CD4-positive, alpha-beta T cell treated with Interleukin-4 for 1 hour (primary cell): ENCODE measurements at regions not wholly inside any gene's neighbourhood (a gene's known extent, or its start where the extent isn't known, plus 50 kb on each side); places are given as distances from the start of the nearest gene placed in this dataset.
"Not testable (repeated sequence)": the region's sequence is repeated elsewhere in the genome, so short reads cannot be mapped to it uniquely, and the experiment has no call there.

Source experiments
- DNase-seq, 2 donors: peaks; one replicate each; pipeline ENCODE4 v3.0.0-alpha.2; 2020 to 2022

- DNase-seq: no peak
Measured at GRCh38 chr1:186775881-186776560, 52.7 kb upstream of the PLA2G4A start.

DNA sequence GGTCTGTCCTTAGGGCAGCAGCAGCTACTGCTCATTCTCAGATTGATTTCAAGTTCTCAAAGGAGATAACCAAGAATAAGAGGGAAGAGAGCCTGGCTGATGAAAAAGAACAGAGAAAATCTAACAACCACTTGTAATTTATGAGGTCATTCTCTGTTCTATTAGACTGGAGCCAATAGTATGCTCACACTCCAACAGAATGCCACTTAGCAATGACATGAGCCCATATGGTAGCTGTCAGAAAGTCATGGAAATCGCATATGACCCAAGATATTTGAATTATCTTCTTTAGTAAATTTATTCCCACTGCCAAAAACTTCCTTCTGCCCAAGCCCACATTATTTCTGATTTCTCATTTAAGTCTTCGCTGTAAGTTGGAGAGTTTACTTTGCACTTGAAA, 53.7 kb upstream of the PLA2G4A start:
- DNase-seq: no peak

DNA sequence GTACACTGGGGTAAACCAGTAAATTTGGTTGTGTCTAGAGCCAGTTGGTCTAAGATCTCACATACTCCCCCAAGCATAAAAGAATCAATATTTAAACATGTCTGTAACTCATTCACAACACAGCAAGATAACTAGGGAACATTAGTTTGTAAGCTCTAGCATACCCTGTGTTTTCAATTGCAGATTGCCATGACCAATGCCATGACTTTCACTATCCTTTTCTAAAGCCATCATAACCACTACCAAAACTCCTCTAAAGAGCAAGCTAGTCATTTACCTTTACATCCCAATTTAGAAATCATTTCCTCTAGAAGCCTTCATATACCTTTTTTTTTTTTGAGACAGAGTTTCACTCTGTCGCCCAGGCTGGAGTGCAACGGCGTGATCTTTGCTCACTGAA, 56.5 kb upstream of the PLA2G4A start:
- DNase-seq: no peak

DNA sequence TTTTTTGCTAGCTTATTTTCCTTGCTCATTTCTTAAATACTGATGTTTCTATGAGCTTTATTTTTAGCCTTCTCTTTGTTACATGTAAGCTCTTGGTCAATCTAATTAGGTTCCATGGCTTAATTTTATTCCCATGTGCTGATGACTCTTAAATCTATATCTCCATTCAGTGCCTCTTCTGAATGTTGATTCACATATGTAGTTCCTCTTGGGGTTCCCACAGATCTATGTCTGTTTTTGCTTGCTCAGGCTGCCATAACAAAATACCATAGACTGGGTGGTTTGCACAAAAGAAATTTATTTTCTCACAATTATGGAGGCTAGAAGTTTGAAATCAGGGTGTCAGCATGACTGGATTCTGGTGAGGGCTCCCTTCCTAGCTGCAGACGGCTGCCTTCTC, 58.3 kb upstream of the PLA2G4A start:
- no peak for DNase-seq

DNA sequence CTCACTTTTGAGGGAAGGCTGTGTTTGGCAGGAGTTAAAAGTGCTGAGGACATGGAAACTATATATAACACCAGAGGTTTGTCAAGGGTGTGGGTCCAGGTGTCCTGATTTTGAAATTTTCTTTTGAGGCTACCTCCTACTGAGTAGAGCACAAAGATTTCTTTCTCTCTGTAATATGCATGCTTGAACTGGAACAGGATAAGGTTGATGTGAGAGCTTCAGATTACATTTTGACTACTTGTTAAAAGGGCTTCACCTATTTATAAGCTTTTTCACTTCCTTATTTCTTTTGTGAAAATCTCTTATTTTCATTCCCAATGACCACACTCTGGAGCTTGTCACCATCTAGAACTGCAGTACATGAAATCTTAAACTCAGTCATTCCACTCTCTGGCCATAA, 59.8 kb upstream of the PLA2G4A start:
- no peak for DNase-seq

DNA sequence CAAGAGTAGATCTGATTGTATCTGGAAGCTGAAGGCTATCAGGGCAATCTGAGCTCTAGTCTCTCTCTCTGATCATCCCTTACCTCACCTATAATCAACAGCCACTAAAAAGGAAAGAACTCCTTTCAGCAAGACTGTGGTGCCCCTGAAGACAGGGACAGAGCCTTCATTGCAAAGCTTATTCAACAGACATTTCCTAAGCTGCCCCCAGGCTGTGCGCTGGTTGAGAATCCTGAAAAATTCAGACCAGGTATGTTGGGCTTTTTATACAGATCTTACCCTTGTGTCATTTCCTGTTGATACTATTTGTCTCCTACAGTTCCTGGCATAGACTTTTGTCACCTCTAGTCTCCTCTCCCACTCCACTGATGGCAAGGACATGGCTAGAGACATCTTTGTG, 63.3 kb upstream of the PLA2G4A start:
- DNase-seq: no peak

DNA sequence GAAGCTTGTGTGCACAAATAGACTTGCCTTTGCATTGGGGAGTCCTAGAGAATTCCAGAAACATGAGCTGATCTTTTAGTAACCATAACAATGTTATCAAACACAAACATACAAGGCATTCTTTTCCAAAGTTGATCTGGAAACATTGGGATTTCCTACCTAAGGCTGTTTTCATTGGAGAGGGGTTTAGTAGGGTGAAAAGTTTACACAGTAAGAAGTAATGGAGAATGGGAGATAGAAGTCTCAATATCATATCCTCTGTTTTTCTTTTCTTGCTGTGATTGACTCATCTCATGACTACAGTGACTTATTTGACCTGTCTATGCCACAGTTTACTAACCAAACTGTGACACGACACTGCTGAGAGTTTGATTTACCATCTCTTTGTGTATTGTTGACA, 65.6 kb upstream of the PLA2G4A start:
- DNase-seq: no peak

GRCh38 chr1:186762653-186763052, 66.1 kb upstream of the PLA2G4A start:
- DNase-seq: no peak

DNA sequence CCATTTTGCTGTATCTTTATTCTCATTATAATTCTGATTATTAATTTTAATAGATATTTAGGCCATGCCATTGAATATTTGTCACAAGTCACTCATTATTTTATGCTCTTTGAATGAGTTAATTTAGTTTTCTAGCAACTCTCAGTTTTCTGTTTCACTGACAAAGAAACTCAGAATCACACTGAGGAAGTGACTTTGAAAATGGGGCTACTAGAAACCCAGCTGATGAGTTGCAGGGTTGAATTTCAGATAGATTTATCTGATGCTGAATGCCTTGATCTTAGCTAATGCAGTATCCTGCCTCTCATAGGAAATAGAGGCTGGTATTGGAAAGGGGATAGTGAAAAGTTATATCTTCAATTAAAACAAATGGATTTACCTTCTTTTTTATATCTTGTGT, 67.4 kb upstream of the PLA2G4A start:
- DNase-seq: no peak

- no peak for DNase-seq
Measured at GRCh38 chr1:186760446-186760845, 68.3 kb upstream of the PLA2G4A start.

DNA sequence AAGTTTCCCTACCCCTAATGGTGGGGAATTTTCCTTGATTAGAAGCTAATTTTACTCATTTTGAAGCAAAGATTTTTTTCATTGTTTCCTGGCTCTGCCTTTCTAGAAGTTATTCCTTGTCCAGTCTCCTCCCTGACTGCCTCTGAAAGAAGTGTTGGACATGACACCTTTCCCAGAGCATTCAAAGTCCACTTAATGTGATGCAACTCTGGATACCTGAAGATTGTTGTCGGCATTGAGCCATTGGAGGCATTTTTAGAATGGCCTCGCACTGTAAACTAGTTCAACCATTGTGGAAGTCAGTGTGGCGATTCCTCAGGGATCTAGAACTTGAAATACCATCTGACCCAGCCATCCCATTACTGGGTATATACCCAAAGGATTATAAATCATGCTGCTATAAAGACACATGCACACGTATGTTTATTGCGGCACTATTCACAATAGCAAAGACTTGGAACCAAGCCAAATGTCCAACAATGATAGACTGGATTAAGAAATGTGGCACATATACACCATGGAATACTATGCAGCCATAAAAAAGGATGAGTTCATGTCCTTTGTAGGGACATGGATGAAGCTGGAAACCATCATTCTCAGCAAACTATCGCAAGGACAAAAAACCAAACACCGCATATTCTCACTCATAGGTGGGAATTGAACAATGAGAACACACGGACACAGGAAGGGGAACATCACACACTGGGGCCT, 69.7 kb upstream of the PLA2G4A start:
- not testable (repeated sequence) for DNase-seq

DNA sequence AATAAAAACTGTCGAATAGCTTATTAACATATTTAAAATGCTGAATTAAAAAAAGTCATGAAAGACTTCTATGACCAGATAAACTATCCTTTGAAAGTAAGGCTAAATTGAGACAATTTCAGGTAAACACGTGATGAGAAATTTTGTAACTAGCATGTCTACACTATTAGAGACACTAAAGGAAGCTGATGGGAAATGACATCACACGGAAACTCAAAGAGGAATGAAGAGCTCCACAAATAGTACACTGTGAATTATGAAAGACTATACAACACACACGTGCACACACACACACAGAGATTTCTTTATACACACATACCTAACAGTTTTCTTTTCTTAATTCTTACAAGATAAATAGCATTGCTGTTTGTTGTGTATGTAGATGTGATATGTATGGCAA, 70.9 kb upstream of the PLA2G4A start:
- no peak for DNase-seq

DNA sequence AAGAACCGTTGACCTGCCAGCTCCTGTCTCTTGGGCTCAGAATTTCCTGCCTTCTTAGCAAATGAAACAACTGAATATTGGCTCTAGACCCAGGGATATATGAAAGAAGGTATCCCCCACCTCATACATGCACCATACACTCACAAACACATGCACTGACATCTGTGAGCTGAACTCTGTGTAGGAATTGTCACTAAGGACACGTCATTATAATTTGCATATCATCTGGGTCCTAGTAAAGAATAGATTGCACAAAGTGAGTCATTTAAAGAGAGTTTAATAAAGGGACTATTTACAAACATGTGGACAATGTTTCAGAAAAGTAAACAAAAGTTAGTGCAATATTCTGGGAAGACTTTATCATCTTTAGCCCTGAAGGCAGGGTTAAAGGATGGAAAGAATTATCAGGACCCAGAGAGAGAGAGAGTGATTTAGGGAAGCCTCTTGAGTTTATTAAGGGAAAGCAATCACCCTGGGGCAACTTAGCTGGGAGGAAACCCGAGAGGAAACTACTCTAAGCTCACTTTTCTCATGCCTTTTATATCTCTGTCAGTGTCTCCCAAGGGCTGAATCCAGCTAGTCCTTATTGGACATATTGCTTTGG, 74.1 kb upstream of the PLA2G4A start:
- DNase-seq: no peak

GRCh38 chr1:186753241-186753640, 73.0 kb upstream of the PTGS2 start:
- DNase-seq: no peak

- no peak for DNase-seq
Measured at GRCh38 chr1:186750257-186750656, 70.0 kb upstream of the PTGS2 start.

DNA sequence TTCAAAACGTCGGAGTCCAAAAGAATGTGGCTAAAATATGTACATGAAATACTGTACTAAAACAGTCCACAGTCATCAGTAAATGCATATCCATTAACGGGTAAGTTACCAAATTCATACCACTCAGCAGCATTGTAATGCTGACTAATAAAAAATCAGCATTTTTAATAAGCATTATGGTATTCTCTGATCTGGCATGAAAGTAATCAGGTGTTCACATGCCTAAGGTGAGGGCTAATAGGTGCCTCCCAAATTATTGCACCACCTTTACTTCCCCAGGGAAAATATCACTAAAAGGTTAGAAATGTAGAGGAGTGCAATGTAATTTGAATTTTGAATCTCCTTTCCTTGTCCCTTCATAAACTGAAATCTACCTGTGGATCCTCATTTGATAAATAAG, 69.6 kb upstream of the PTGS2 start:
- no peak for DNase-seq

DNA sequence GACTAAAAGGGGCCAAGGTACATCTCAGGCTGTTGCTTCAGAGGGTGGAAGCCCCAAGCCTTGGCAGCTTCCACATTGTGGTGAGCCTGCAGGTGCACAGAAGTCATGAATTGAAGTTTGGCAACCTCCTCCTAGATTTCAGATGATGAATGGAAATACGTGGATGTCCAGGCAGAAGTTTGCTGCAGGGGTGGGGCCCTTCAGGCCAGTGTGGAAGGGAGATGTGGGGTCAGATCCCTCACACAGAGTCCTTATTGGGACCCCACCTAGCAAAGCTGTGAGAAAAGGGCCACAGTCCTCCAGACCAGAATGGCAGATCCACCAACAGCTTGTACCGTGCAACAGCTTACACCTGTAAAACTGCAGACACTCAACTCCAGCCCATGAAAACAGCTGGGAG, 67.4 kb upstream of the PTGS2 start:
- DNase-seq: no peak

DNA sequence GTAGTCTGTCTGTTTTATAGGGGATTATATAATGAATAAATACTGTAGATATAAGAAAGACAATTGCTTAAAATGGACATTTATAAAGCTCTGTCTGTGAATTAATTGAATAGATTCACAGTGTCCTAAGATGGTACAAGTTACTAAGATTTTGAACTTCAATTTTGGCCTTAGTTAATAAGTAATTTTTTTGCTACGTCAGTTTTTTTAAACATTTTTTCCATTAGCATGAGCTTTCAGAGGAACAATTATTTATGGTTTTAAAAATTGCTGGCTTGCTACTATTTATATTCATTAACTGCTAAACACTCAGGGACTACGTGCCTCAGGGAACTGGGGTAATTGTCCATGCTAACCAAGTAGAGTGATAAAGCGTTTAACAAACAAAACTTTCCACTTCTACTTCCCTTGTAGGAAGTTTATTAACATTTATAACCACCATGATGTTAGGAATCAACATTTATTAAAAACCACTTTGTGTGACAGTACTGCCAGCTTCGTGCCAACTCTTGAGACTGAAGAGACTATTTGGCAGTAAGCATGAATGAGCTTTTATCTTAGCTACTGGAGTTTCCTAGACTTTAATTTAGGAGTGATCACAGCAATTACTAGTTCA, 65.4 kb upstream of the PTGS2 start:
- no peak for DNase-seq

DNA sequence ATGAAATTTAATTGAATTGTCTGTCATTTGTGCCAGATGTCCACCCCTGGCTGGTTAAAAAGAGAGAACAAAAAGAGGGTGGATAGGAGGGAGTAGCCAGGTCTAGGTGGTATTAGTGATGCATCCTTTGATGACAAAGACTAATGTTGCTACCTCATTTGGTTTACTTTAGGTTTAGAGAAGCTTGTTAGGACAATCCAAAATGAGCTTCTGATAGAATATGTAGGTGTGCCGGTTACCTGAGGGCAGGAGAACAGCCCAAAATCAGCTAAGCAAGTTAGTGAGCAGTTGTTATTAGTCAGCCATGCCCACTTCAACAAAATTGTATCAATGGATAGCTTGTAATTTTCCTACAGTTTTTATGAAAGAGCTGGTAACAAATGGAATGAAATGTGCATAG, 61.4 kb upstream of the PTGS2 start:
- DNase-seq: no peak

DNA sequence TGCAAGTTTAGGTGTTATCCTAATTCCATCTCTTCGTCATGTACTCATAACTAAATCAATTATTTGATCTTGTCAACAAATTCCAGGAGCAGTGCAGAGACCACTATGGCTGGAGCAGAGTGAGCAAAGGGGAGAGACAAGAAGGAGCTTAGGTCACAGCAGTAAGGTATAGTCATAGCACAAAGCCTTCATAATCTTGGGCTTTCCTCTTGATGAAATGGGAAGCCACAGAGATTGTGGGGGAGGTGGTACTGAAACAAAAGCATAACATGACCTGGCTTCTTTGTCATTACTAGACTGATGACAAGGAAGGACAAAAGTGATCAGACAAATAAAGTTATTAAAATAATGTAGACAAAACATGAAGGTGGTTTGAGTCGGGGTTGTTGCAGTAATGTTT, 60.1 kb upstream of the PTGS2 start:
- DNase-seq: no peak

DNA sequence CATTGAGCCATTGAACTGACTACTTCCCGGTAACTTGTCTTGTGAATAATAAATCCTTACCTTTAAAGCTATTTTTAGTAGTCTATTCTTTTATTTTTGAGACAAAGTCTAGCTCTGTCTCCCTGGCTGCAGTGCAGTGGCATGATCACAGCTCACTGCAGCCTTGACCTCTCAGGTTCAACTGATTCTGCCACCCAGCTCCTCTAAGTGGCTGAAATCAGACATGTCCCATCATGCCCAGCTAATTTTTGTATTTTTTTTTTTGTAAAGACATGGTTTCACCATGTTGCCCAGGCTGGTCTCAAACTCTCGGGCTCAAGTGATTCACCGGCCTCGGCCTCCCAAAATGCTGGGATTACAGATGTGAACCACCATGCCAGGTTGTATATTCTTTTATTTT, 59.3 kb upstream of the PTGS2 start:
- no peak for DNase-seq

DNA sequence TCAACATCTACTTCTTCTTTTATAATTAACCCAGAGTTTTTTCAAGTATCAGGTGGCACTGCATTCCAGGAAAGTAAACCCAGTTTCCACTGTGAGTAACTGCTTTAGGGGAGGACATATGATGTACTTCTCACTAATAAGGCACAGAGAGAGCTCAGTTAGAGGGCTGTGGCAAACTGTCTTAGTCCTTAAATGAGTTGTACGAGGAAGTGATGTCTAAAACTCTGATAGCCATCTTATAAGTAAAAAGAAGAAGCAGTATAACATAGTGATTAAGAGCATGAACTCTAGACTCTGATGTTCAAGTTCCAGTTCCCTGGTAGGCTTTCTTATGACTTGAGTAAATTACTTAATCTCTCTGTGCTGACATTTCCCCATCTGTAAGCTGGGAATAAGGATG, 58.7 kb upstream of the PTGS2 start:
- peak in 1 of 2 donors; percentile 3 for DNase-seq

GRCh38 chr1:186736971-186737685, 56.9 kb upstream of the PTGS2 start:
- no peak for DNase-seq
